GM18909 (cell line): ENCODE measurements at regions not wholly inside any gene's neighbourhood (a gene's known extent, or its start where the extent isn't known, plus 50 kb on each side); places are given as distances from the start of the nearest gene placed in this dataset.
"Not testable (repeated sequence)": the region's sequence is repeated elsewhere in the genome, so short reads cannot be mapped to it uniquely, and the experiment has no call there.

Source experiments
- ATAC-seq: cut with Tn5 transposase; IDR thresholded peaks from one replicate; pipeline ENCODE4 v1.9.1; 2021; ENCODE audit warnings: mild to moderate bottlenecking; ENCODE audit not compliant: unreplicated experiment, poor library complexity

- ATAC-seq: peak; percentile 99
Measured at GRCh38 chr5:145056800-145057199, 778.3 kb downstream of the PRELID2 start.

DNA sequence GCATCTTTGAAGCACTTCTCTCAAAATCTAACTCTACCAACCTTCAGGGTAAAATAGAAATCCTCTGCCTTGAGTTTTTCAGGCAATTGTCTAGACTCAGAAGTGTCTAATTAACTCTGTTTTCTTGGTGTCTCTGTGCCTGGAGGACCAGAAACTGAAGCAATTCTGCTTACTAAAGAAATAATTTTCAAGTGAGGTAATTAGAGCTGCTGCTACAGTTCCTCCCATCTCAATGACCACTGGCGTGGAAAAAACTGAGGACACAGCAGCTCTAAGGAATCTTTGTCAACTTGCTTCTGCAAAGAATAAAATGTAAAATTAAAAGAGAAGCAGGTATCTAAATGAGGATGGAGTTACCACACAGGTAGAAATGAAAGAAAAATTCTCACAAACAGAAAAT, 785.0 kb downstream of the PRELID2 start:
- ATAC-seq: no peak

DNA sequence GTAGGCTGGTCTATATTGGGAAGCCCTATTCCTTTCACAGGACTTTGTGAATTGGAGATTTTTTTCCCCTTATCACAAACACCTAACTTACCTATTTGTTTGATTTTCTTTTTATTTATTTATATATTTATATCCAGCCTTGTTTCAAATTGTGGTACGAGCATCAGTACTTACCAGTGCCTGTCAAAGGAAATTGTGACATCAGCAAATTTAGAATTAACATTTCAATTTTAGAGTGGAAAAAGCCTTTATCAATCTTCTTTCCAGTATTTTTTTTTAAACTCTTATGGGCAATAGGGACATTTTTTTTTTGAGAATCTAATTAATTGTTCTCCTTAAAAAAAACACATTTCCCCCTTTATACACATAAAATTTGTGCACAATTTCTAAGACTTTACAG, 790.2 kb downstream of the PRELID2 start:
- ATAC-seq: no peak

DNA sequence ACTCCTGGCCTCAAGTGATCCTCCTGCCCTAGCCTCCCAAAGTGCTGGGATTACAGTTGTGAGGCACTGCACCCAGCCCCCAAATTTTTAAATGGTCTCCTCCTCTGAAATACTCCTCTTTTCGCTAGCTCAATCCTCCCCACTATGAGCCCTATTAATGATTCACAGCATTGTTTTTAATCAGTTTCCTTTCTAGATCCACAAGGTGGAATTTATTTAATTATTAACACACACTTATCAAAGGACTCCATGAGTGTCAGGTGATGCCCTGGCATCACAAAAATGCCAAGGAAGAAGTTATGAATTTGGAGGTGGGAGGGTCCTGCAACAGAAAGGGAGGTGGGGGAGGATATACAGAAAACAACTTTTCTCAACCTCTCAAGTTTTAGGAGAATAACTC, 806.5 kb downstream of the PRELID2 start:
- ATAC-seq: no peak

DNA sequence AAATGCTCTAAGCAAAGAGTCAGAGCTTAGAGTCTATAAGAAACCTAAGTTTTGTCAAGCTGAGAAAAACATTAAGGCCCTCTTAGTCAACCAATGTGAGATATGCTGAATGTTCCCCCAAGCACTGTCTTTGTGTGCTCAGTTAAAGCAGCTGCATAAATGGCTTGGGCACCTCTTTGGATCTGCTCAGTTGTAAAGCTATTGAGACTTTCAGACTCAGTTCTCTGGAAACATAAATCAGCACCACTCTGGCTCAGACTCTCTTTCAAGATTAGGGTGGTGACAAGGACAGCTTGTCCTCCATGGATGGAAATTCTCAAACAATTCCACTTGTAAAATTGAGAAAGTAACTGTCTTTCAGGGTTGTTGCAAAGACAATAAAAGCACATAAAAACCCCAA, 807.9 kb downstream of the PRELID2 start:
- no peak for ATAC-seq

GRCh38 chr5:145025775-145026174, 809.4 kb downstream of the PRELID2 start:
- no peak for ATAC-seq

DNA sequence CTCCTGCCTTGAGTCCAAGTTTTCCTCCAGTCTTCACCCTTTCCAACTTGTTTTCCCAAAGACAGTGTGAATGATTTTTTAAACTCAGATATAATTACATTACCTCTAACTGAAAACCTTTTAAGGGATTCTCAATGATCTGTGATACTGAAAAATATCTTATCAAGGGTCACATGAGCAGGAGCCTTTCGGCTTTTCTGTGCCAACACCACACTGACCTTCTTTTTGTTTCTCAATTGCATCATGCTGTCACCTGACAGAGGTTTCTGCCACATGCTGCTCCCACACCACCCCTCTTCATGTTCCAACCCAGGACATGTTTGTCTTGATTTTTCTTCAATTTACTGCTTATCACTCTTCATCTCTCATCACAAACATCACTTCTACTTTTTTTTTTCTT, 820.0 kb downstream of the PRELID2 start:
- no peak for ATAC-seq

DNA sequence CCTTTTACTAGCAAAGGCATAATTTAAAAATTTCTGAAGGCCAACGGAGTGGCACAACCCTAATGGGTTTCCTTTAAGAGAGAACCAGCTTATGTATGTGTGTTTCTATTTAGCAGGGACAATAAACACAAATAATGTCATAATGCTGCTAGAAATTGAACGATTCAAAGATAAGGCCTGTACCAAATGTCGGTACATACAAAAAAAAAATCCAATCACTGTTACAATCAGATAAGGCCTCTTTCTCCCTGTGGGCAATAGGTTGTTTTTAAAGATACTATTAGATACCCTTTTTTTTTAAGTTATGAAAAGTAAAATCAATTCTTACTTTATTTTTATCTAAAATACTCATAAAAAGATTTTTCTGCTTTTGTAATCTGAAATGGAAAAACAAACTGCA, 821.0 kb downstream of the PRELID2 start:
- ATAC-seq: no peak

GRCh38 chr5:145010834-145011233, 824.3 kb downstream of the PRELID2 start:
- ATAC-seq: no peak

- ATAC-seq: no peak
Measured at GRCh38 chr5:145008876-145009530, 826.1 kb downstream of the PRELID2 start.

DNA sequence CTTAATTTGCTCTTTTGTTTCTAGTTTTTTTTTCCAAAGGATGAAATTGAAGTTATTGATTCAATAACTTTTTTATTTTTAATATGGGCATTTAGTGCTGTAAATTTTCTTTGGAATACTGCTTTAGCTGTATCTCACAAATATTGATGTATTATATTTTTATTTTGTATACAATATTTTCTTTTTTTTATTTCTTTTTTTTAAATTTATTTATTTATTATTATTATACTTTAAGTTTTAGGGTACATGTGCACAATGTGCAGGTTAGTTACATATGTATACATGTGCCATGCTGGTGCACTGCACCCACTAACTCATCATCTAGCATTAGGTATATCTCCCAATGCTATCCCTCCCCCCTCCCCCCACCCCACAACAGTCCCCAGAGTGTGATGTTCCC, 823.7 kb downstream of the KCTD16 start:
- not testable (repeated sequence) for ATAC-seq

- no peak for ATAC-seq
Measured at GRCh38 chr5:144983101-144983500, 812.4 kb downstream of the KCTD16 start.

DNA sequence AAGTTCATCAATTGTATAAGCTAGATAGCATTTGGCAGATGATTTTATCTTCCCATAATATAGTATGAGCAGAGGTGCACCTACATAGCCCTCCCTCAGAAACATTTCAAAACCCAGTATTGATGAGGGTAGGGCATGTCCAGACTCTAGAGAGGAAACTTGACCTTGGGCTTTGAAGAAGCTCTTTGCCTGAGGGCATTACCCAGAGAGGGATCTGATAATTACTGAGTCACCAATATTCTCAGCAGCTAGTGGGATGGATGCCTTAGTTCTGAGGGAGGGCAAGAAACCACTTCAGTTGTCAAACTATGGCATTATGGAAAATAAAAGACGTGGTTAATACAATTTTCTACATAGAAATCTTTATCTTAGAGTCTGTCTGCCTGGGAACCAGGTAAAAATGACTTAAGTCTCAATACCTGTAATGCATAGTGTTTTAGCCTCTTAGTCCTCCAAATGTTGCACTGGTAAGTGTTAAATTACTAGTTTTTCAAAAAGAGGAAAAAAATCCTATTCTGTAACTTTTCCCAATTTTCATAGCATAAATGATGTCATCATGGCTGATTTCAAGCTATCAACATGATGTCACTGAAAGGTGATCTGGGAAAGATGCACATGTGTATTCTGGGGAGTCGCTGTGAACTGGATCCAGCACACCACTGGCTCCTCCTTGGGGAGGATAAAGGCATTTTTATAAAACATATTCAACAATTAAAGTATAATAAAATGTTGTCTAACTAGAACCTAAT, 809.0 kb downstream of the KCTD16 start:
- ATAC-seq: no peak

GRCh38 chr5:144972317-144972716, 801.6 kb downstream of the KCTD16 start:
- ATAC-seq: no peak

- no peak for ATAC-seq
Measured at GRCh38 chr5:144971108-144971850, 800.6 kb downstream of the KCTD16 start.

DNA sequence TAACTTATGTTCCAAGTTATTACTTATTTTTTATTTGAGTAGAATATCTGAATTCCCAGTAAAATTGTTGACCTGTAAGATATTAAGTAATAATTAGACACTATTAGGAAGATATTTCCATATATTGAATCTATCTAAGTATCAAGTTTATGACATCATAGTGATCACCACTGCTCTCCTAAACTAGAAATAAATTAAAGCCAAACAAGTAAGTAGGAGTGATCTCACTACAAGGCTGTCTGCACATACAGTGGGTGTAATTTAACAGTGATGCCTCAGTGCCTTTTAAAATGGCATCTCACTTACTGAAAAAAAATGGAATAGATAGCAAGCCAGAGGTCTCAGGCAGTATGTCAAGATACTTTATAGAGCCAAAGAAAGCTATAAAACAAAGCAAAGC, 789.6 kb downstream of the KCTD16 start:
- no peak for ATAC-seq

- ATAC-seq: no peak
Measured at GRCh38 chr5:144958002-144958401, 787.3 kb downstream of the KCTD16 start.

- no peak for ATAC-seq
Measured at GRCh38 chr5:144950996-144951395, 780.3 kb downstream of the KCTD16 start.

DNA sequence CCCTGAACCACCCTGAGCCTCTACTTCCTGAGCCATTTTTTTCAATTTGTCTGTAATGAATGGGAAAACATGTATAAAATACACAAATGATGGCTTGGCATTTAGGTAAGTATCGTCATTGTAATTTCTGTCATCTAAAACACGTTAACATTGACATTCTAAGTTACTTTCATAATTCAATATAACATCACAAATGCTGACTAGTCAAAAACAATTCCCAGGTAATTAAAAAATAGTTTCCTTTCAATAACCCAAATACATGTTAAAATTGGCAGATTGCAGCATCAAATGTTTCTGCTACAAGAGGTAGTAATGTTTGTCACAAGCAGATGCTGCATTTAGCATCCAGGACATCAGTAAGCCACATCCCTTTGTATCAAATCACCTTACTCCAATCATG, 776.4 kb downstream of the KCTD16 start:
- ATAC-seq: no peak

GRCh38 chr5:144945503-144945902, 774.8 kb downstream of the KCTD16 start:
- no peak for ATAC-seq

DNA sequence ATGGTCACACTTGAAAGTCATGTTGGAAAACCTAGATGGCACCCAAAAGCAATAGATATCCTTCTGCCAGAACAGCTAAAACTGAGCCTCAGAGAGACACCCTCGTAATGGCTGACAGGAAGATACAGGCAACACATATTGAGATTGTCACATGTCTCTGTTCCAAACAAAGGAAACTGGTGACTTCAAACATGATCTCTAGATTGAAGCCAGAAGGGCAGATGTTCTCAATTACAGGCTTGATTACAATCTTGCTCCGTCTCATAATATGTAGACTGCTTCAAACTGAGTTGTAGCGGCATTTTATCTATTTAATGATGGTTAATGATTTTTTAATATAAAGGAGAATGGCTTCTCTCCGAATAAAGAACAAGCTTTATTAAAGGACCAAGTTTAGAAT, 774.3 kb downstream of the KCTD16 start:
- no peak for ATAC-seq
